GM12878 (cell line): ENCODE measurements at regions not wholly inside any gene's neighbourhood (a gene's known extent, or its start where the extent isn't known, plus 50 kb on each side); places are given as distances from the start of the nearest gene placed in this dataset.

ENCODE experiments used
- ATAC-seq: fragments of 200-7000 bp; cut with Tn5 transposase; 3 replicates; pipeline ENCODE4 v1.9.1; 2020; ENCODE audit warnings: mild to moderate bottlenecking, moderate library complexity
- BruUV-seq: library from RNA; stranded (reverse); fragments of 400-500 nt; replicated peaks from 2 replicates; lab custom pipeline; 2021; lab: Mats Ljungman, UMichigan
- CTCF ChIA-PET: fragments of 300-600 bp; sonication (Branson Sonifier 250); formaldehyde crosslinking; extraction: SDS; loops from one replicate; lab custom pipeline; 2021; ENCODE audit warnings: inconsistent platforms; lab: Yijun Ruan, JAX
- POLR2A ChIA-PET: fragments of 350-600 bp; formaldehyde crosslinking; extraction: SDS; loops from one replicate; lab custom pipeline; 2021; ENCODE audit warnings: inconsistent platforms; lab: Charles Lee
- RAD21 ChIA-PET: fragments of 300-600 bp; sonication (Branson Sonifier 250); formaldehyde crosslinking; loops from one replicate; lab custom pipeline; 2023; ENCODE audit warnings: antibody characterized with exemption; ENCODE audit not compliant: unreplicated experiment; lab: Charles Lee
- SMC1A ChIA-PET: fragments of 300-600 bp; sonication (Branson Sonifier 250); formaldehyde crosslinking; loops from one replicate; lab custom pipeline; 2023; ENCODE audit not compliant: unreplicated experiment, uncharacterized antibody; lab: Charles Lee
- DNase-seq: peaks from one replicate; pipeline ENCODE4 v3.0.0-alpha.2; 2011; ENCODE audit warnings: low read depth, low spot score
- FAIRE-seq: peaks from 3 replicates; lab custom pipeline; 2011; peaks lifted over from hg19 to GRCh38; lab: Jason Lieb, UNC
- H2AFZ ChIP-seq: 2 replicates; pipeline ENCODE4 v1.6.0; 2011; ENCODE audit warnings: low read depth, low read length, control low read depth; ENCODE audit not compliant: control insufficient read depth
- H3K27ac ChIP-seq: 2 replicates; pipeline ENCODE4 v1.5.1; 2011; ENCODE audit warnings: control low read depth; ENCODE audit not compliant: control insufficient read depth, insufficient read depth
- H3K27me3 ChIP-seq, 2 experiments: replicated peaks in 1 of 2; 2 replicates each; pipeline versions ENCODE4 v1.6.0 to v1.6.1; 2011; ENCODE audit warnings: low read length in 1 of 2; ENCODE audit not compliant: control insufficient read depth in 2 of 2, insufficient read depth in 2 of 2
- H3K36me3 ChIP-seq, 2 experiments: 2 replicates each; pipeline ENCODE4 v1.5.1; 2011; ENCODE audit warnings: low read length in 1 of 2; ENCODE audit not compliant: control insufficient read depth in 2 of 2, insufficient read depth in 2 of 2
- H3K4me1 ChIP-seq: 2 replicates; pipeline ENCODE4 v1.6.1; 2011; ENCODE audit warnings: mild to moderate bottlenecking, low read length, moderate library complexity, mixed read lengths; ENCODE audit not compliant: control insufficient read depth, insufficient read depth
- H3K4me2 ChIP-seq: 2 replicates; pipeline ENCODE4 v1.6.0; 2011; ENCODE audit warnings: control low read depth; ENCODE audit not compliant: control insufficient read depth, insufficient read depth
- H3K4me3 ChIP-seq: fragments of 200-600 bp; sonication (generic); 2 replicates; pipeline ENCODE4 v1.5.1; 2016
- H3K79me2 ChIP-seq: 2 replicates; pipeline ENCODE4 v1.6.0; 2011; ENCODE audit warnings: low read length; ENCODE audit not compliant: control insufficient read depth, insufficient read depth
- H3K9ac ChIP-seq: 2 replicates; pipeline ENCODE4 v1.8.0; 2011; ENCODE audit warnings: low read length, control low read depth, mixed read lengths; ENCODE audit not compliant: control insufficient read depth, insufficient read depth
- H3K9me3 ChIP-seq: replicated peaks from 3 replicates; pipeline ENCODE4 v1.5.1; 2011; ENCODE audit warnings: mild to moderate bottlenecking, low read length; ENCODE audit not compliant: control insufficient read depth, insufficient read depth
- H4K20me1 ChIP-seq: 2 replicates; pipeline ENCODE4 v1.6.0; 2011; ENCODE audit not compliant: control insufficient read depth, insufficient read depth
- ASH2L ChIP-seq: fragments of 300-600, 200-600 bp; sonication (generic); IDR thresholded peaks from 2 replicates; pipeline ENCODE4 v1.6.1; 2017; ENCODE audit warnings: low read depth, mild to moderate bottlenecking, borderline replicate concordance
- BCL3 ChIP-seq: IDR thresholded peaks from 2 replicates; pipeline ENCODE4 v1.6.1; 2011; ENCODE audit warnings: borderline replicate concordance, low read depth, mild to moderate bottlenecking, moderate library complexity, low read length; ENCODE audit not compliant: insufficient read depth, poor library complexity, severe bottlenecking
- BMI1 ChIP-seq: fragments of 450-650 bp; IDR thresholded peaks from 2 replicates; pipeline ENCODE4 v1.6.1; 2016; ENCODE audit warnings: mild to moderate bottlenecking, moderate library complexity, borderline replicate concordance
- ESRRA ChIP-seq: IDR thresholded peaks from 2 replicates; pipeline ENCODE4 v1.6.1; 2012; ENCODE audit warnings: mild to moderate bottlenecking, low read length, improper control_type of control experiment
- MYC ChIP-seq: IDR thresholded peaks from 2 replicates; pipeline ENCODE4 v1.6.1; 2011; ENCODE audit warnings: mild to moderate bottlenecking, low read length, moderate library complexity, inconsistent platforms; ENCODE audit not compliant: insufficient read depth, insufficient replicate concordance, insufficient read length, severe bottlenecking
- POLR2AphosphoS5 ChIP-seq: IDR thresholded peaks from 2 replicates; pipeline ENCODE4 v1.6.1; 2011; ENCODE audit warnings: mild to moderate bottlenecking, low read length, inconsistent platforms
- TAF1 ChIP-seq: IDR thresholded peaks from 2 replicates; pipeline ENCODE4 v1.6.1; 2011; ENCODE audit warnings: mild to moderate bottlenecking, low read depth, low read length, borderline replicate concordance
- USF2 ChIP-seq: IDR thresholded peaks from 2 replicates; pipeline ENCODE4 v1.6.1; 2011; ENCODE audit warnings: low read depth, low read length, improper control_type of control experiment, borderline replicate concordance
- ZZZ3 ChIP-seq: IDR thresholded peaks from 2 replicates; pipeline ENCODE4 v1.6.1; 2011; ENCODE audit warnings: low read depth; ENCODE audit not compliant: control insufficient read depth, insufficient read length
- WGBS: methylation state at CpG from one replicate; pipeline ENCODE4 v1.1.6; 2016; ENCODE audit warnings: low lambda C conversion rate; ENCODE audit not compliant: insufficient replicate concordance, insufficient coverage; ENCODE audit errors: missing lambda C conversion rate; 5-methylcytosine and 5-hydroxymethylcytosine counted together
- in situ Hi-C: fragments of 300-500 bp; cut with MboI; formaldehyde crosslinking; loops from 9 replicates; pipeline ENCODE4 v1.14.3; 2018; ENCODE audit warnings: mixed read lengths
- intact Hi-C: fragments of 100-400 bp; cut with micrococcal nuclease; formaldehyde crosslinking; loops from one replicate; pipeline ENCODE4 v1.14.2; 2022; ENCODE audit not compliant: unreplicated experiment

- ChIA-PET POLR2A (no interaction called here), RAD21 (no interaction called here), CTCF (no interaction called here), SMC1A (no interaction called here)
- no peak for DNase-seq
- Histone ChIP-seq H2AFZ (no peak overlapping the region), H3K9ac (no peak overlapping the region), H3K4me1 (no peaks in the 10 kb centered on the region), H3K4me3 (no peak overlapping the region), H3K36me3 (no peaks in the 10 kb centered on the region), H4K20me1 (no peaks in the 10 kb centered on the region), H3K27me3 (no peaks in the 10 kb centered on the region), H3K27ac (no peak overlapping the region), H3K9me3 (no peaks in the 10 kb centered on the region), H3K79me2 (no peaks in the 10 kb centered on the region), H3K4me2 (no peak overlapping the region)
- 5% methylated on average over 3 of the region's 3 CpGs for WGBS
- in situ Hi-C loops (no loop called here), intact Hi-C loops (no loop called here)
- ATAC-seq: no peak
- BruUV-seq: no TSS peak
- no peak for FAIRE-seq
- TF ChIP-seq MYC (no peak), ASH2L (no peak), BMI1 (no peak), USF2 (no peak), ZZZ3 (no peak), POLR2AphosphoS5 (no peak), TAF1 (no peak), BCL3 (no peak), ESRRA (no peak)
Measured at GRCh38 chr15:85947021-85947420, 132.7 kb upstream of the AGBL1 start.
